ENCODE measurements at regions not wholly inside any gene's neighbourhood (a gene's known extent, or its start where the extent isn't known, plus 50 kb on each side); places are given as distances from the start of the nearest gene placed in this dataset.

DNA sequence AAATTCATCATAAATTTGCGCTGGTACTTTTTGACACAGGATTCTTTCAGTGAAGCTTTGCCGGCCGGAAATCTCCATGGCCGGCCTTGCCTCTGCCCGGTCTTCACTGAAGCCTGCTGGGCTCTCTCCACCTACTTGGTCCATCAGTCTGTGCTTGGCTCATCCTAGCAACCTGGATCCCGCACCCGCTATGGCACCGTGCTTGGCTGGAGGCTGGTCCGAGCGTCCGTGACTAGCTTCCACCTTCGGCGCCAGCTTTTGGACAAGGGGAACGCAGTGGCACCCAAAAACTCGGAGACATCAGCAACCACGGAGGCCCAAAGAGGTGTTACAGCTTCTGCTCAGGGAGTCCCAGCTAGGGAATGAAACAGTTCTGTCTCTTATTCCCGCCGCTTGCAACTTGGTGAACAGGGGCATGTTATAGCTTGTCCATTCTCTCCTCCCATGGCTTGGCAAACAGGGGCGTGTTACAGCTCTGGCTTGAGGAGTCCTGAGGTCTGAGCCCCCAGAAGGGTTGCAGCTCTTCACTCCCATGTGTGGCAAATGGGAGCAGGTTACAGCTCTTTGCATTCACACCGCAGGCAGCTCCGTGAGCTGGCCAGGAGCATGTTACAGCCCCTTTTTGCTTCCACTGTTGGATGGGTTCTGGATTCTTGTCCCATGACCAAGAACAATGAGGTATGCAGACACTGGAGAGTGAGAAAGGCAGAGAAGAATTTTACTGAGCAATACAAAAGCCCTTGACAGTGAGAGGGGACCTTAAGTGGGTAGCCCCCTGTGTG is 204.2 kb downstream of the DIPK2A start:
- ChIA-PET POLR2A (interaction anchor here (1.1 kb wide), 1 partner anchor 204 kb away, joined by 3 read pairs; the partner anchor contains the start of gene DIPK2A), CTCF (no interaction called here)
- no peak for DNase-seq (ENCODE audit: extremely low spot score)
- TF ChIP-seq SP1 (IDR thresholded peaks at IDR 0.05) (no peak), CTBP1 (IDR thresholded peaks at IDR 0.05; ENCODE audit: borderline replicate concordance) (no peak), FOXK2 (IDR thresholded peaks at IDR 0.05) (no peak), BHLHE40 (IDR thresholded peaks at IDR 0.05; ENCODE audit: borderline replicate concordance) (no peak), HDGF (IDR thresholded peaks at IDR 0.05; ENCODE audit: borderline replicate concordance) (no peak), LEF1 (IDR thresholded peaks at IDR 0.05; ENCODE audit: borderline replicate concordance) (no peak), L3MBTL2 (conservative IDR thresholded peaks at IDR 0.05) (no peak), SUZ12 (IDR thresholded peaks at IDR 0.05) (no peak), NFRKB (IDR thresholded peaks at IDR 0.05) (no peak)
- TF ChIP-seq, protein P1, sequence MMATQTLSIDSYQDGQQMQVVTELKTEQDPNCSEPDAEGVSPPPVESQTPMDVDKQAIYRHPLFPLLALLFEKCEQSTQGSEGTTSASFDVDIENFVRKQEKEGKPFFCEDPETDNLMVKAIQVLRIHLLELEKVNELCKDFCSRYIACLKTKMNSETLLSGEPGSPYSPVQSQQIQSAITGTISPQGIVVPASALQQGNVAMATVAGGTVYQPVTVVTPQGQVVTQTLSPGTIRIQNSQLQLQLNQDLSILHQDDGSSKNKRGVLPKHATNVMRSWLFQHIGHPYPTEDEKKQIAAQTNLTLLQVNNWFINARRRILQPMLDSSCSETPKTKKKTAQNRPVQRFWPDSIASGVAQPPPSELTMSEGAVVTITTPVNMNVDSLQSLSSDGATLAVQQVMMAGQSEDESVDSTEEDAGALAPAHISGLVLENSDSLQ (IDR thresholded peaks at IDR 0.05), result no peak

DNA sequence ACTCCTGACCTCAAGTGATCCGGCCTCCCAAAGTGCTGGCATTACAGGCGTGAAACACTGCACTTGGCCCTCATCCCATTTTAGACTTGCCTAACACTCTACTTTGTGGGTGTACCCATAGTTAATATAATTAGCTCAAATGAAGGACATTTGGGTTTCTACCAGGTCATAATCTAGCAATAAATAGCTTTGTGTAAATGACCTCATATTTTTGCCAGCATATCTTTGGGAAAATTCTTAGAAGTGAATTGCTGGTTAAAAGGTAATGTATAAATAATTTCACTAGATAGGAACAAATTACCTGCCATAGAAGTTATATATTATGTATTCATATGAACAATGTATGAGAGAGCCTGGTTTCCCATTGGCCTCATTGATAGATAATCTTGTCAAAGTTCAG is 206.0 kb downstream of the DIPK2A start:
- CTCF ChIA-PET, result interaction anchor here (0.5 kb wide), 1 partner anchor 63 kb away, joined by 4 read pairs; no protein-coding TSS in a partner anchor
- TF ChIP-seq L3MBTL2 (conservative IDR thresholded peaks at IDR 0.05), result no peak
- no peak for TF ChIP-seq LEF1 (IDR thresholded peaks at IDR 0.05; ENCODE audit: borderline replicate concordance)
- TF ChIP-seq FOXA1 (IDR thresholded peaks at IDR 0.05), result no peak
- TF ChIP-seq SP1 (IDR thresholded peaks at IDR 0.05), result no peak
- TF ChIP-seq NFRKB (IDR thresholded peaks at IDR 0.05), result no peak
- TF ChIP-seq BHLHE40 (IDR thresholded peaks at IDR 0.05; ENCODE audit: borderline replicate concordance), result no peak
- no peak for TF ChIP-seq ELF4 (IDR thresholded peaks at IDR 0.05)
- TF ChIP-seq HDGF (IDR thresholded peaks at IDR 0.05; ENCODE audit: borderline replicate concordance), result no peak
- no peak for TF ChIP-seq FOXK2 (IDR thresholded peaks at IDR 0.05)
- TF ChIP-seq CTBP1 (IDR thresholded peaks at IDR 0.05; ENCODE audit: borderline replicate concordance), result no peak
- no peak for TF ChIP-seq ZNF384 (IDR thresholded peaks at IDR 0.05)
- TF ChIP-seq, protein P1 (IDR thresholded peaks at IDR 0.05), result no peak
- POLR2A ChIA-PET, result no interaction called here
- no peak for DNase-seq (ENCODE audit: extremely low spot score)

DNA sequence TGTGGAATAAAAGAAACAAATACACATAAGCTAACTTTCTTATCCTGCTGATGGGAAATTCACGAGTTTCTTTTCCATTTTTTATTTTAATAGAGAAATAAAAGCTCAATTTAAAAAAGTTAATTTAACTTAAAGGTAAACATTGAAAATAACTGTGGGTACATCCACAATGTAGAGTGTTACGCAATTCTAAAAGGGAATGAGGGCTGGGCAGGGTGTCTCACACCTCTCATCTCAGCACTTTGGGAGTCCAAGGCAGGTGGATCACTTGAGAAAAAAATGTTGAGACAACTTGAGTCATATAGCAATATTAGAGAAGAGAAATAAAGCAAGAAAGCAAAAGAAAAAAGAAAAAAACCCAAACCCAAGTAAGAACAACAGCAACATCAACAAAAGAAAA is 207.0 kb downstream of the DIPK2A start:
- no peak for DNase-seq (ENCODE audit: extremely low spot score)
- POLR2A ChIA-PET, result no interaction called here
- CTCF ChIA-PET, result no interaction called here
- TF ChIP-seq L3MBTL2 (conservative IDR thresholded peaks at IDR 0.05), result no peak
- no peak for TF ChIP-seq FOXA1 (IDR thresholded peaks at IDR 0.05)
- TF ChIP-seq, protein P1 (IDR thresholded peaks at IDR 0.05), result no peak
- no peak for TF ChIP-seq LEF1 (IDR thresholded peaks at IDR 0.05; ENCODE audit: borderline replicate concordance)
- TF ChIP-seq SP1 (IDR thresholded peaks at IDR 0.05), result no peak

DNA sequence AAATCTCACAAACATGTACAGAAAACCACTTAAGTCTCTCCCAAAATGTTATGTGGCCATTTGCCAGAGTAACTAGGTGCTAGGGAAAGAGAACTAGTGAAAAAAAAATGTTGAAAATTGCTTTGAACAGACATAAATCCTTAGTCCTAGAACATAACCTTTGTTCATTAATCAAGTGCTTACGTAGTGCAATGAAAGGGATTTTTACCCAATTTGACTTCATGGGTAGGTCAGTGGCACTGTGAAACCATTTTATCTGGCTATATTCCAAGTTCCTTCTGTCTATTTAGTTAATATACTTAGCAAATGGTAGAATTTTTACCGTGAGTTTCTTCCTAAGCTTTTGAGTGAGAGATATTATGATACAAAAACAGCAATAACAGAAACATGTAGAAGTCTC is 209.4 kb downstream of the DIPK2A start:
- POLR2A ChIA-PET, result no interaction called here
- no peak for DNase-seq (ENCODE audit: extremely low spot score)
- TF ChIP-seq L3MBTL2 (conservative IDR thresholded peaks at IDR 0.05) (no peak), FOXM1 (IDR thresholded peaks at IDR 0.05; ENCODE audit: borderline replicate concordance) (no peak), HDGF (IDR thresholded peaks at IDR 0.05; ENCODE audit: borderline replicate concordance) (no peak), FOXK2 (IDR thresholded peaks at IDR 0.05) (no peak), ELF4 (IDR thresholded peaks at IDR 0.05) (no peak), NFRKB (IDR thresholded peaks at IDR 0.05) (no peak), LEF1 (IDR thresholded peaks at IDR 0.05; ENCODE audit: borderline replicate concordance) (no peak), BHLHE40 (IDR thresholded peaks at IDR 0.05; ENCODE audit: borderline replicate concordance) (no peak), SUZ12 (IDR thresholded peaks at IDR 0.05) (no peak), FOXA1 (IDR thresholded peaks at IDR 0.05) (no peak), TARDBP (IDR thresholded peaks at IDR 0.05) (no peak)
- CTCF ChIA-PET, result no interaction called here

DNA sequence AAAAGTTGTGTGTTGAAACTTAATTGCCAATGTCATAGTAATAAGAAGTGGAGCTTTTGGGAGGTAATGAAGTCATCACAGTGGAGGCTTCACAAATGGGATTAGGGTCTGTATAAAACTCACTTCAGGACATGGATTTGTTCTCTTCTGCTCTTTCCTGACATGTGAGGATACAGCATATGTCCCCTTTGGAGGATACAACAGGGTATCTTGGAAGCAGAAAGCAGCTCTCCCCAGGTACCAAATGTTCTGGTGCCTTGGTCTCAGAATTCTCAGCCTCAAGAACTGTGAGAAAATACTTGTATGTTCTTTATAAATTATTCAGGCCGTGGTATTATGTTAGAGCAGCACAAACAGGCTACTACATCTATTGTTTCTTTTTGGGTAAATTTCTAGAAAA is 210.9 kb downstream of the DIPK2A start:
- ChIA-PET CTCF (interaction anchor here (0.6 kb wide), 1 partner anchor 60 kb away, joined by 4 read pairs; no protein-coding TSS in a partner anchor), POLR2A (no interaction called here)
- no peak for TF ChIP-seq L3MBTL2 (conservative IDR thresholded peaks at IDR 0.05)
- TF ChIP-seq ARNT (IDR thresholded peaks at IDR 0.05), result no peak
- TF ChIP-seq, protein P1 (IDR thresholded peaks at IDR 0.05), result no peak
- TF ChIP-seq LEF1 (IDR thresholded peaks at IDR 0.05; ENCODE audit: borderline replicate concordance), result no peak
- TF ChIP-seq TARDBP (IDR thresholded peaks at IDR 0.05), result no peak
- no peak for TF ChIP-seq FOXA1 (IDR thresholded peaks at IDR 0.05)
- no peak for TF ChIP-seq CTBP1 (IDR thresholded peaks at IDR 0.05; ENCODE audit: borderline replicate concordance)
- no peak for TF ChIP-seq NFRKB (IDR thresholded peaks at IDR 0.05)
- TF ChIP-seq ZNF384 (IDR thresholded peaks at IDR 0.05), result no peak
- no peak for TF ChIP-seq FOXK2 (IDR thresholded peaks at IDR 0.05)
- DNase-seq (ENCODE audit: extremely low spot score), result no peak

DNA sequence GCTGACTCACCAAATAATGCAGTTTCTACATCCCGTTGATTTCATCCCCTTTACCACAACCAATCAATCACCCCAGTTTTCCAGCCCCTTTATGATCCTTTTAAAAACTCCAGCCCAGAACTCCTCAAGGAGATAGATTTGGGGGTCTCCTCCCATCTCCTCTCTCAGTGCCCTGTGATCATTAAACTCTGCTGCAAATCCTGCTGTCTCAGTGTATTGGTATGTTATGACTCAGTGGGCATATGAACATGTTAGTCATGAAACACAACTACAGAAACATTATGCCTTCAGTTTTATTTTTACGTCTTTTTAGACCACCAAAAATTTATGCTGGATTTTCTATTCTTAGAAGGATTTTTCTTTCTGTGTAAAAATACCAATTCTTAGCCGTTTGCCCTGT is 213.7 kb downstream of the DIPK2A start:
- ChIA-PET CTCF (no interaction called here), POLR2A (no interaction called here)
- no peak for DNase-seq (ENCODE audit: extremely low spot score)
- no peak for TF ChIP-seq L3MBTL2 (conservative IDR thresholded peaks at IDR 0.05)
- TF ChIP-seq LEF1 (IDR thresholded peaks at IDR 0.05; ENCODE audit: borderline replicate concordance), result no peak
- no peak for TF ChIP-seq SUZ12 (IDR thresholded peaks at IDR 0.05)
- TF ChIP-seq SP1 (IDR thresholded peaks at IDR 0.05), result no peak
- no peak for TF ChIP-seq TARDBP (IDR thresholded peaks at IDR 0.05)
- TF ChIP-seq FOXA1 (IDR thresholded peaks at IDR 0.05), result no peak
- TF ChIP-seq ARNT (IDR thresholded peaks at IDR 0.05), result no peak
- no peak for TF ChIP-seq ELF4 (IDR thresholded peaks at IDR 0.05)
- TF ChIP-seq, protein P1 (IDR thresholded peaks at IDR 0.05), result no peak
- no peak for TF ChIP-seq FOXK2 (IDR thresholded peaks at IDR 0.05)
- no peak for TF ChIP-seq BHLHE40 (IDR thresholded peaks at IDR 0.05; ENCODE audit: borderline replicate concordance)
